AG09309 (cell line): ENCODE measurements at regions not wholly inside any gene's neighbourhood (a gene's known extent, or its start where the extent isn't known, plus 50 kb on each side); places are given as distances from the start of the nearest gene placed in this dataset.
A peak's percentile ranks its signal among the peaks of the same experiment; 100 is the strongest.
"Not testable (repeated sequence)": the region's sequence is repeated elsewhere in the genome, so short reads cannot be mapped to it uniquely, and the experiment has no call there.

ENCODE experiments used
- DNase-seq: peaks from one replicate; pipeline ENCODE4 v3.0.0-alpha.2; 2010; ENCODE audit warnings: low read depth
- H3K4me3 ChIP-seq: 2 replicates; pipeline ENCODE4 v1.5.1; 2011; ENCODE audit warnings: mild to moderate bottlenecking, low read depth, low read length, moderate library complexity; ENCODE audit not compliant: control insufficient read depth
- CTCF ChIP-seq: IDR thresholded peaks from 2 replicates; pipeline ENCODE4 v1.5.1; 2011; ENCODE audit warnings: mild to moderate bottlenecking, low read depth, low read length, inconsistent platforms; ENCODE audit not compliant: insufficient read depth, control insufficient read depth; ENCODE audit errors: missing control alignments

GRCh38 chr13:31538067-31539042 is 201.0 kb upstream of the RXFP2 start:
- TF ChIP-seq CTCF: peak; percentile 77
- no peak overlapping the region for H3K4me3 ChIP-seq
- no peak for DNase-seq

- TF ChIP-seq CTCF: no peak
- no peak for DNase-seq
- H3K4me3 ChIP-seq: no peak overlapping the region
Measured at GRCh38 chr13:31540281-31540680, 199.0 kb upstream of the RXFP2 start.

GRCh38 chr13:31543190-31543589 is 196.1 kb upstream of the RXFP2 start:
- no peak overlapping the region for H3K4me3 ChIP-seq
- no peak for DNase-seq
- no peak for TF ChIP-seq CTCF

- no peak overlapping the region for H3K4me3 ChIP-seq
- no peak for TF ChIP-seq CTCF
- peak; percentile 34 for DNase-seq
Measured at GRCh38 chr13:31545616-31546015, 193.7 kb upstream of the RXFP2 start.

- peak; percentile 40 for DNase-seq
- H3K4me3 ChIP-seq: no peak overlapping the region
- TF ChIP-seq CTCF: no peak
Measured at GRCh38 chr13:31556376-31556775, 182.9 kb upstream of the RXFP2 start.

GRCh38 chr13:31584221-31584620 is 155.1 kb upstream of the RXFP2 start:
- H3K4me3 ChIP-seq, DNase-seq: not testable (repeated sequence)

- DNase-seq: no peak
- H3K4me3 ChIP-seq: no peak overlapping the region
- no peak for TF ChIP-seq CTCF
Measured at GRCh38 chr13:31587698-31588266, 151.5 kb upstream of the RXFP2 start.
